ENCODE measurements at regions not wholly inside any gene's neighbourhood (a gene's known extent, or its start where the extent isn't known, plus 50 kb on each side); places are given as distances from the start of the nearest gene placed in this dataset.

- TF ChIP-seq CTCF (IDR thresholded peaks at IDR 0.05; ENCODE audit: low read length), result no peak
- TF ChIP-seq EZH2 (IDR thresholded peaks at IDR 0.05; ENCODE audit: borderline replicate concordance, low read length), result no peak
These were observed 567.9 kb downstream of the CCDC171 start for GRCh38 chr9:16120727-16121126.

All from OCI-LY1 (cell line).